ENCODE measurements at regions not wholly inside any gene's neighbourhood (a gene's known extent, or its start where the extent isn't known, plus 50 kb on each side); places are given as distances from the start of the nearest gene placed in this dataset.
A peak's percentile ranks its signal among the peaks of the same experiment; 100 is the strongest.

- H3K4me2 ChIP-seq (ENCODE audit: low read length), result no peak overlapping the region
- H3K4me3 ChIP-seq (ENCODE audit: low read length), result no peak overlapping the region
- no peaks in the 10 kb centered on the region for H3K36me3 ChIP-seq (ENCODE audit: insufficient read depth, low read length)
- no peaks in the 10 kb centered on the region for H3K27me3 ChIP-seq (ENCODE audit: control insufficient read depth, insufficient read depth, low read length)
- no peaks in the 10 kb centered on the region for H3K9me3 ChIP-seq (replicated peaks; ENCODE audit: low read length)
- no peaks in the 10 kb centered on the region for H3K4me1 ChIP-seq (ENCODE audit: control insufficient read depth, insufficient read depth, low read length)
- no peak overlapping the region for H3K9ac ChIP-seq (ENCODE audit: low read depth, low read length)
These were observed 549.0 kb upstream of the LUZP2 start for GRCh38 chr11:23947883-23948282.

- H3K4me1 ChIP-seq (ENCODE audit: control insufficient read depth, insufficient read depth, low read length), result no peaks in the 10 kb centered on the region
- no peaks in the 10 kb centered on the region for H3K36me3 ChIP-seq (ENCODE audit: insufficient read depth, low read length)
- H3K9ac ChIP-seq (ENCODE audit: low read depth, low read length), result no peak overlapping the region
- no peak overlapping the region for H3K4me2 ChIP-seq (ENCODE audit: low read length)
- H3K9me3 ChIP-seq (replicated peaks; ENCODE audit: low read length), result no peaks in the 10 kb centered on the region
- H3K4me3 ChIP-seq (ENCODE audit: low read length), result no peak overlapping the region
- no peaks in the 10 kb centered on the region for H3K27me3 ChIP-seq (ENCODE audit: control insufficient read depth, insufficient read depth, low read length)
These were observed 548.0 kb upstream of the LUZP2 start for GRCh38 chr11:23948851-23949250.

DNA sequence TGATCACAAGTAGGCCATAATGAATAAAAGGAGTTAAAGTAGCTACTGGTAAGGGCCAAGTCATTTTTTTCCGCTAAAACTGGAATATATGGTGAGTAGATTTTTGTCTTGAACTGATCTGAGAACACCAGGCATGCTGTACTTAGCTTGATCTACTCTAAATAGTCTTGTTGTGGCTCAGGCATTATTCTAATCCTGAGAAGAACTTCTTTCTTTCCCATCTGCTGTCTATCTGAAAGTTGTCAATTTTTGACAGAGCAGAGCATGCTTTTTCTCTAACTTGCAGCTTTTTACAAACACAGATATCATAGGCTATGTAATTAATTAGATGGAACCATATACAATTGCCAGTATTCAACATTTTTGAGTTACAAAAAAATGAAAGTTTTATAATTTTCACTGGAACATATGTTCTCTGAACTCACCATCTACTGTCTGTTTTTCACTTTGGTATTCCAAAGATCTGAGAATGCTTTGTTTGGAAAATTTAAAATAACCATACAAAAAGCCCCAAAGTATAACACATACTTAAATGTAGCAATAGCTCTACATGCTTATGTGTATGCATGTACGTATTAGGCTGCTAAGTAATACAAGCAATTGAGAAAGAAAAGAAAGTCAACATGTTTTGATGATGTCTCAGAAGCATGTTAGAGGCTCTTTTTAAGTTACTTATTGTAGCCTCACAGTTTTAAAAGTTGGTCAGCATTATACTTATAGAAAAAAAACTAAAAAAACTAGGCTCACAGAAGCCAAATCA, 542.7 kb upstream of the LUZP2 start:
- Histone ChIP-seq H3K4me1 (ENCODE audit: control insufficient read depth, insufficient read depth, low read length) (no peaks in the 10 kb centered on the region), H3K4me2 (ENCODE audit: low read length) (no peak overlapping the region), H3K9ac (ENCODE audit: low read depth, low read length) (no peak overlapping the region), H3K4me3 (ENCODE audit: low read length) (no peak overlapping the region), H3K27me3 (ENCODE audit: control insufficient read depth, insufficient read depth, low read length) (no peaks in the 10 kb centered on the region), H3K36me3 (ENCODE audit: insufficient read depth, low read length) (no peaks in the 10 kb centered on the region), H3K9me3 (replicated peaks; ENCODE audit: low read length) (no peaks in the 10 kb centered on the region)

DNA sequence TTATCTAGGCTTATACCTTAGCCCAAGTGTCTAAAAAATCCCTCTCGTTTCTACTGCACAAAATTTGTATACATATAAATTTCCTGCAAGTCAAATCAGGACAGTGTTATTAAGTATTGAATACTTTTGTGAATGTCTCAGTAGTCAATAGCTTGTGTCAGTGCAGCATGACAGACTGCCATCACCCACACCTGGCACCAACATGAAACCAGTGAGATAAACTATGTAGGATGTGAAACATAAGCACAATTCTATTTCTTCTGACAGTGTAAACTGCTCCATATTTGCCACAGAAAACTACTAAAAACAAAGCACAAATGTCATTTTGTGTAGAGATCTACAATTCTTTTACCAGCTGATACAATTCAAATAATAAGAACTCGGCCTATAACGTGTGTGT, 542.1 kb upstream of the LUZP2 start:
- no peak overlapping the region for H3K4me3 ChIP-seq (ENCODE audit: low read length)
- no peak overlapping the region for H3K4me2 ChIP-seq (ENCODE audit: low read length)
- H3K9ac ChIP-seq (ENCODE audit: low read depth, low read length), result no peak overlapping the region
- no peaks in the 10 kb centered on the region for H3K9me3 ChIP-seq (replicated peaks; ENCODE audit: low read length)
- no peaks in the 10 kb centered on the region for H3K36me3 ChIP-seq (ENCODE audit: insufficient read depth, low read length)
- no peaks in the 10 kb centered on the region for H3K4me1 ChIP-seq (ENCODE audit: control insufficient read depth, insufficient read depth, low read length)
- H3K27me3 ChIP-seq (ENCODE audit: control insufficient read depth, insufficient read depth, low read length), result no peaks in the 10 kb centered on the region

DNA sequence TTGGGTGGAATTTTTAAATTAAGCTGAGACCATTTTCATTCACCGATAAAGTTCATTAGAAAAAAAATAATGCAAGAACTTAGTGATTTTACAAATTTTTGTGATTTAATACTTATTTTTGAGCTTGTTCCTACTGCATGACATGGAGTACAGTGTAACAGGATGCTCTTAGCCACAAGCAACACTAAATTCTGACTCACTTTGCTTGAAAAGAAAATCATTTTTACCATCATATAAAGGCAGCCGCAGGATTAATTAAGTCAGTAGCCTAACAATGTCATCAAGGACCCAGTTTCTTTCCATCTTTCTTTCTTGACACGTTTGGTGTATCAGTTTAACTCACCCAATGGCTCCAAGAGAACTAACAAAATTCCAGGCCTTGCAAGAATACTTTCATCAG, 540.3 kb upstream of the LUZP2 start:
- Histone ChIP-seq H3K36me3 (ENCODE audit: insufficient read depth, low read length) (no peaks in the 10 kb centered on the region), H3K4me3 (ENCODE audit: low read length) (no peak overlapping the region), H3K4me1 (ENCODE audit: control insufficient read depth, insufficient read depth, low read length) (no peaks in the 10 kb centered on the region), H3K27me3 (ENCODE audit: control insufficient read depth, insufficient read depth, low read length) (no peaks in the 10 kb centered on the region), H3K9ac (ENCODE audit: low read depth, low read length) (no peak overlapping the region), H3K9me3 (replicated peaks; ENCODE audit: low read length) (no peaks in the 10 kb centered on the region), H3K4me2 (ENCODE audit: low read length) (no peak overlapping the region)

GRCh38 chr11:23957314-23957713, 539.5 kb upstream of the LUZP2 start:
- no peak overlapping the region for H3K9ac ChIP-seq (ENCODE audit: low read depth, low read length)
- H3K27me3 ChIP-seq (ENCODE audit: control insufficient read depth, insufficient read depth, low read length), result no peaks in the 10 kb centered on the region
- no peaks in the 10 kb centered on the region for H3K9me3 ChIP-seq (replicated peaks; ENCODE audit: low read length)
- H3K4me2 ChIP-seq (ENCODE audit: low read length), result no peak overlapping the region
- no peak overlapping the region for H3K4me3 ChIP-seq (ENCODE audit: low read length)
- no peaks in the 10 kb centered on the region for H3K36me3 ChIP-seq (ENCODE audit: insufficient read depth, low read length)
- H3K4me1 ChIP-seq (ENCODE audit: control insufficient read depth, insufficient read depth, low read length), result no peaks in the 10 kb centered on the region

DNA sequence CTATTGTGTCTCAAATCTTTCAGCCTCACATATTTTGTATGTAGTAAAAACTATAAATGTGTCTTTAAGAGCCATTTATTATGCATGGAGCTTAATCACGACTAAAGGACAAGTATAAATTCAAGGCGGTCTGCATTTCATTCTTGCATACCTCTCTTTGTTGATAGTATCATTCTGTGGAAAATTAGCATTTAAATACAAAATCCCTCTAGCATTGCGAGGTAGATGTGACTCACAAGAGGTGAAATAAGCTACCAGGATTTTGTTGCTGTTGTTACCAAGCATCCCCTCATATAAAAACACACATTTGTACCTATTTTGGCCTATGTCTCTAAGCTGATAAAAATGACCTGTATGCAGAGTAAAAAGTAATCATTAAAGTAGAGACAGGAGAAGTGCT, 537.4 kb upstream of the LUZP2 start:
- Histone ChIP-seq H3K36me3 (ENCODE audit: insufficient read depth, low read length) (no peaks in the 10 kb centered on the region), H3K4me1 (ENCODE audit: control insufficient read depth, insufficient read depth, low read length) (no peaks in the 10 kb centered on the region), H3K9ac (ENCODE audit: low read depth, low read length) (no peak overlapping the region), H3K9me3 (replicated peaks; ENCODE audit: low read length) (no peaks in the 10 kb centered on the region), H3K27me3 (ENCODE audit: control insufficient read depth, insufficient read depth, low read length) (no peaks in the 10 kb centered on the region), H3K4me3 (ENCODE audit: low read length) (no peak overlapping the region), H3K4me2 (ENCODE audit: low read length) (no peak overlapping the region)

DNA sequence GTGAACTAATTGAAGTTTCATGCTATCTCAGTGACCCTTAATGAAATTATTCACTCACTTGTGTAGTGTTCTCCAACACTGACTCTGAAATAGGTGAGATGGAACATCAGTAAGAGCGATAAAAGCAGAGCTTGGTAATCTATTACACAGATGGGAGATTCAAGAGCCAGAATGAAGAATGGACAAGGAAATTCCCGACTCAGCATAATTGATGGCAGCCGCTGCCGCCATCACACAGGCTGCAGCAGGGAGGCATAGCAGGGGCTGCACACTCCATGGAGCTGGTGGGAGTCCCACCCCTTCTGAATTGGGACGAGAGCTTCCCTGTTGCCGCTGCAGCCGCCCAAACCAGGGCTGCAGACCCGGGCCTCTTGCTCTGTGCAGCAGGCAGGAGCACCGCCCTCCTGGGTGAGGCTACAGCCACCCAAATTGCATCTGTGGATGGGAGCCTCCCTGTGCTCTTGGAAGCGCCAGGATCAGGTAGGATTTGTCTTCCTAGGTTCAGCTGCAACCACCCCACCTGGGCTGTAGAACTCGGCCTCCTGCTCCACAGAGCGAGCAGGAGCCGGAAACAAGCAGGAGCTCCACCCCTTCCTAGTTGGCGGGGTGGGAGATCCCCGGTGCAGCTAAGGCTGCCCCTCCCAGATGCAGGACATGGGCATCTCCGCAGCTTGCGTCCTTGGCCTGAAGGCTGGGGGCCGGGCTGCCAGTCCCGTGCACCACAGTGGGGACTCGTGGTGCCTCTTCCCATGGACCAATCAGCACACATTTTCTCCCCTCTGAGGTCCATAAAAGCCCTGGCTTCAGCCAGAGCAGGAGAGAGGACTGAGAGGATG, 535.1 kb upstream of the LUZP2 start:
- Histone ChIP-seq H3K9ac (ENCODE audit: low read depth, low read length) (no peak overlapping the region), H3K9me3 (replicated peaks; ENCODE audit: low read length) (no peaks in the 10 kb centered on the region), H3K4me1 (ENCODE audit: control insufficient read depth, insufficient read depth, low read length) (no peaks in the 10 kb centered on the region), H3K4me2 (ENCODE audit: low read length) (no peak overlapping the region), H3K4me3 (ENCODE audit: low read length) (no peak overlapping the region), H3K36me3 (ENCODE audit: insufficient read depth, low read length) (no peaks in the 10 kb centered on the region), H3K27me3 (ENCODE audit: control insufficient read depth, insufficient read depth, low read length) (no peaks in the 10 kb centered on the region)

DNA sequence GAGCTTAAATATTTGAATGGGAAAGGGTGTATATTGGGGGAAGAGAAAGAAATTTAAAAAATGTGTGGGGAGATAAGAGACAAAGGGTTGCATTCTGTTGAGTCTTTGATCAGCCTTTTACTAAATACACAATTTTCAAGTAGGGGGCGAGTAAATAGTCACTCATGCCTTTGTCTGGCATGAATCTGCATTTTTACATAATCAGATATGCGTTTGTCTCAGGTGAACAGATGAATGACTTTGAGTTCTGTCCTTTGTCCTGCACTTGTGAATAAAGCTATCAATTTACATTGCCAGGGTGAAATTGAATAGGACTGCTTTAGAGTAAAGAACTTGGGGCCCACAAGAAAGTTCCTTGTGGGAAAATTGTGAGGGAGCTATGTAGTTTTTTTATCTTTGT, 523.6 kb upstream of the LUZP2 start:
- Histone ChIP-seq H3K9ac (ENCODE audit: low read depth, low read length) (no peak overlapping the region), H3K4me3 (ENCODE audit: low read length) (no peak overlapping the region), H3K9me3 (replicated peaks; ENCODE audit: low read length) (no peaks in the 10 kb centered on the region), H3K4me1 (ENCODE audit: control insufficient read depth, insufficient read depth, low read length) (peaks cover 15% of the 10 kb centered on the region), H3K36me3 (ENCODE audit: insufficient read depth, low read length) (no peaks in the 10 kb centered on the region), H3K4me2 (ENCODE audit: low read length) (no peak overlapping the region), H3K27me3 (ENCODE audit: control insufficient read depth, insufficient read depth, low read length) (no peaks in the 10 kb centered on the region)

DNA sequence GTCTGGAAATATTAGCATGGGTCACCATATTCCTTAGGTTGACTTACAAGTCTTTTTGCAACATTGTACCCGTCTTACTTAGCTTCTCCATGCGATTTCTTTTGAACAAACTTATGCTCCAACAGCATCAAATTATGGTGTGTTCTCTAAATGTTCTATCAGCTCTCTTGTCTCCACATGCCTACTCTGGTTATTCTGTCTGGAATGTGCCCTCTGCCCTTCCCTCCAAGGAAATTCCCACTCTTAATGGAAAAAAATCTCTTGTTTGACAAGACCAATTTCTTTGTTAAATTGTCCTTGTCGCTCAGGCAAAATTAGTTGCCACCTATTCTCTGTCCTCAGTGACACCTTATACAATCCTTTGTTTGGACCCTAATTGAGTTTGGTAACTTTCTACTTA, 522.8 kb upstream of the LUZP2 start:
- H3K4me2 ChIP-seq (ENCODE audit: low read length), result no peak overlapping the region
- no peak overlapping the region for H3K9ac ChIP-seq (ENCODE audit: low read depth, low read length)
- no peaks in the 10 kb centered on the region for H3K36me3 ChIP-seq (ENCODE audit: insufficient read depth, low read length)
- no peaks in the 10 kb centered on the region for H3K27me3 ChIP-seq (ENCODE audit: control insufficient read depth, insufficient read depth, low read length)
- peaks cover 15% of the 10 kb centered on the region for H3K4me1 ChIP-seq (ENCODE audit: control insufficient read depth, insufficient read depth, low read length)
- H3K9me3 ChIP-seq (replicated peaks; ENCODE audit: low read length), result no peaks in the 10 kb centered on the region
- no peak overlapping the region for H3K4me3 ChIP-seq (ENCODE audit: low read length)

GRCh38 chr11:23974601-23975000, 522.3 kb upstream of the LUZP2 start:
- H3K9me3 ChIP-seq (replicated peaks; ENCODE audit: low read length), result no peaks in the 10 kb centered on the region
- no peak overlapping the region for H3K4me3 ChIP-seq (ENCODE audit: low read length)
- H3K27me3 ChIP-seq (ENCODE audit: control insufficient read depth, insufficient read depth, low read length), result no peaks in the 10 kb centered on the region

GRCh38 chr11:23976426-23976825, 520.4 kb upstream of the LUZP2 start:
- Histone ChIP-seq H3K27me3 (ENCODE audit: control insufficient read depth, insufficient read depth, low read length) (no peaks in the 10 kb centered on the region), H3K4me3 (ENCODE audit: low read length) (no peak overlapping the region), H3K9ac (ENCODE audit: low read depth, low read length) (peak overlapping the region; percentile 23), H3K36me3 (ENCODE audit: insufficient read depth, low read length) (no peaks in the 10 kb centered on the region), H3K4me1 (ENCODE audit: control insufficient read depth, insufficient read depth, low read length) (peaks cover 15% of the 10 kb centered on the region), H3K4me2 (ENCODE audit: low read length) (peak overlapping the region; percentile 22), H3K9me3 (replicated peaks; ENCODE audit: low read length) (no peaks in the 10 kb centered on the region)

More at GRCh38 chr11:23974601-23975000, 522.3 kb upstream of the LUZP2 start:
- H3K36me3 ChIP-seq (ENCODE audit: insufficient read depth, low read length), result no peaks in the 10 kb centered on the region
- no peak overlapping the region for H3K9ac ChIP-seq (ENCODE audit: low read depth, low read length)
- H3K4me2 ChIP-seq (ENCODE audit: low read length), result no peak overlapping the region
- peaks cover 15% of the 10 kb centered on the region for H3K4me1 ChIP-seq (ENCODE audit: control insufficient read depth, insufficient read depth, low read length)

Data from skeletal muscle satellite cell (primary cell).